ENCODE measurements at regions not wholly inside any gene's neighbourhood (a gene's known extent, or its start where the extent isn't known, plus 50 kb on each side); places are given as distances from the start of the nearest gene placed in this dataset.

DNA sequence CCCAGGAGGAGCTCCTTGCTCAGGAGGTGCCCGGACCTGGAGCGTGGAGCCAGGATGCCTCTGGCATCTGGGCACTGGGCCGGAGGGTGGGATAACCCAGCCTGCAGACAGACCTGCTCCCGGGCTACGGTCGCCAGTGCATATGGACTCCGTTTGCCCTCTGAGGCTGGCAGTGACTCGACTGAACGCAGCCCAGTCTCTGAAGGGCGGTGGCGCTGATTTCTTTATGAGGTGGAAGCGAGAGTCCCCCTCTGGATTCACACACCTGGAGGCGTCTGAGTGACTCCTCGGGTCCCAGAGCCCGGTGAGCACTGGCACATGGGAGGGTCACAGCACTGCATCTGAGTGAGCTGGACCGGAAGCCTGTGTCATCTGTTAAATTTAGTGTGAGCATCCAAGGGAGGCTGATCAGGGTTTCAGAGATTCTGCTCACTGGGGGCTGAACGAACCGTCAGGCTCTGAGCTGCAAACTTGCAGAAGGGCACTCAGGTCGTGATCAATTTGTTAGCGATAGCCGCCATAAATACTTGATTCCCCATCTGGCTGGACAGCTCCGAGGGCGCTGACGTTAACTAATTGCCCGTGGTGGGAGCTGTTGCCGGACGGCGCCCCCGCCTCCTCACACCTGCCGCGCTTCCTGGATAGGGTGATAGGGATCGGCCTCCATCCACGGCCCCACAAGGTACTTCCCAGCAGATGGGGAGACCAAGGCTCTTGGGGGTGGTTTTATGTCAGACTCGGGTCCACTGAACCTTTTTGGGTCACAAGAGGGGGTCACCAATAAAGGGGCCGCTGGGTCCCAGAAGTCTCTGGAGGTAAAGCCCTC lies 60.7 kb upstream of the TTC34 start:
- no peak overlapping the region for H3K4me2 ChIP-seq (ENCODE audit: low read length)
- H3K27me3 ChIP-seq (ENCODE audit: control insufficient read depth, low read length): no peaks in the 10 kb centered on the region
- no peaks in the 10 kb centered on the region for H4K20me1 ChIP-seq (ENCODE audit: control insufficient read depth, insufficient read depth, low read depth, low read length)
- no peak for TF ChIP-seq EZH2phosphoT487 (IDR thresholded peaks at IDR 0.05; ENCODE audit: borderline replicate concordance, low read length)
- TF ChIP-seq, protein P1, sequence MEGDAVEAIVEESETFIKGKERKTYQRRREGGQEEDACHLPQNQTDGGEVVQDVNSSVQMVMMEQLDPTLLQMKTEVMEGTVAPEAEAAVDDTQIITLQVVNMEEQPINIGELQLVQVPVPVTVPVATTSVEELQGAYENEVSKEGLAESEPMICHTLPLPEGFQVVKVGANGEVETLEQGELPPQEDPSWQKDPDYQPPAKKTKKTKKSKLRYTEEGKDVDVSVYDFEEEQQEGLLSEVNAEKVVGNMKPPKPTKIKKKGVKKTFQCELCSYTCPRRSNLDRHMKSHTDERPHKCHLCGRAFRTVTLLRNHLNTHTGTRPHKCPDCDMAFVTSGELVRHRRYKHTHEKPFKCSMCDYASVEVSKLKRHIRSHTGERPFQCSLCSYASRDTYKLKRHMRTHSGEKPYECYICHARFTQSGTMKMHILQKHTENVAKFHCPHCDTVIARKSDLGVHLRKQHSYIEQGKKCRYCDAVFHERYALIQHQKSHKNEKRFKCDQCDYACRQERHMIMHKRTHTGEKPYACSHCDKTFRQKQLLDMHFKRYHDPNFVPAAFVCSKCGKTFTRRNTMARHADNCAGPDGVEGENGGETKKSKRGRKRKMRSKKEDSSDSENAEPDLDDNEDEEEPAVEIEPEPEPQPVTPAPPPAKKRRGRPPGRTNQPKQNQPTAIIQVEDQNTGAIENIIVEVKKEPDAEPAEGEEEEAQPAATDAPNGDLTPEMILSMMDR (IDR thresholded peaks at IDR 0.05; ENCODE audit: low read depth, low read length, poor library complexity, severe bottlenecking): no peak
- no peak overlapping the region for H3K4me3 ChIP-seq (ENCODE audit: low read length)
- H3K9me2 ChIP-seq (replicated peaks; ENCODE audit: control insufficient read depth, low read length): no peaks in the 10 kb centered on the region
- peaks cover 31% of the 10 kb centered on the region for H3K9me3 ChIP-seq (ENCODE audit: control insufficient read depth, insufficient read depth, low read length)
- H3F3A ChIP-seq (ENCODE audit: control insufficient read depth, insufficient read depth): 0 out of 2 replicates have a peak, but pooled peaks cover 5% of the 10 kb centered on the region
- no peaks in the 10 kb centered on the region for H3K79me2 ChIP-seq (ENCODE audit: control insufficient read depth, low read length)
- H3K27ac ChIP-seq (ENCODE audit: low read depth, low read length): no peak overlapping the region
- no peaks in the 10 kb centered on the region for H3K4me1 ChIP-seq (ENCODE audit: control insufficient read depth, low read length)
- H3K36me3 ChIP-seq (ENCODE audit: control insufficient read depth, low read length): no peaks in the 10 kb centered on the region

DNA sequence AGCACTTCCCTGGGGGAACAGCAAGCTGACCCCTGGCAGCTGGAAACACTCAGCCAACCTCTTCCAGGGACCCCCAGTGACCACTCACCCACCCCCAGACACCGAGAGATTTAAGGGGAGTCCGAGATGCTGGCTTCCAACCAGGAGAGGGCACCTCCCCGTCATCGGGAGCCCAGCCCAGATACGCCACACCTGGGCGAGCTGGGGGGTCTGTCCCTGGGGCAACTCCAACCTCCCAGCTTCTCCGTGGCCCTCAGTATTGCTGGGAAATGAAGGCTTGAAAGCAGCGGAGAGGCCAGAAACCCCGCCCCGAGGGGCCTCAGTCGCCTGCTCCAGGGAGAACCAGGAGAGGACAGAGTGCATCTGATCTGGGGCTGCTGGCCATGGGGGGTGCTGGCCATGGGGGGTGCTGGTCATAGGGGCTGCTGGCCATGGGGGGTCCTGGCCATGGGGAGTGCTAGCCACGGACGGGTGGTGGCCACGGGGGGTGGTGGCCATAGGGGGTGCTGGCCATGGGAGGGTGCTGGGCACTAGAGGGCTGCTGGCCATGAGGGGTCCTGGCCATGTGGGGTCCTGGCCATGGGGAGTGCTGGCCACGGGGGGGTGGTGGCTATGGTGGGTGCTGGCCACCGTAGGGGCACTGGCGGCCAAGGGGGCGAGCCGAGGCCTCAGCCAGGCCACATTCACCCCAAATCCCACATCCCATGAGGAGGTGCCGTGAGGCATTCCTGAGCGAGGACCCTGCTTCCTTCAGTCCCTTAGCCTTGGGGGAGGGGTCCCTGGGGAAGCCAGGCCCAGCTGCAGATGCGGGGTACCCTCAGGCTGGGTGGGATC lies 61.5 kb upstream of the TTC34 start:
- Histone ChIP-seq H3K27ac (ENCODE audit: low read depth, low read length) (no peak overlapping the region), H3F3A (ENCODE audit: control insufficient read depth, insufficient read depth) (0 out of 2 replicates have a peak, but pooled peaks cover 5% of the 10 kb centered on the region), H4K20me1 (ENCODE audit: control insufficient read depth, insufficient read depth, low read depth, low read length) (no peaks in the 10 kb centered on the region), H3K4me3 (ENCODE audit: low read length) (no peak overlapping the region), H3K27me3 (ENCODE audit: control insufficient read depth, low read length) (no peaks in the 10 kb centered on the region), H3K4me2 (ENCODE audit: low read length) (no peak overlapping the region), H3K36me3 (ENCODE audit: control insufficient read depth, low read length) (no peaks in the 10 kb centered on the region), H3K9me2 (replicated peaks; ENCODE audit: control insufficient read depth, low read length) (no peaks in the 10 kb centered on the region), H3K4me1 (ENCODE audit: control insufficient read depth, low read length) (no peaks in the 10 kb centered on the region), H3K79me2 (ENCODE audit: control insufficient read depth, low read length) (no peaks in the 10 kb centered on the region), H3K9me3 (ENCODE audit: control insufficient read depth, insufficient read depth, low read length) (peaks cover 30% of the 10 kb centered on the region)
- TF ChIP-seq, protein P1 (IDR thresholded peaks at IDR 0.05; ENCODE audit: low read depth, low read length, poor library complexity, severe bottlenecking): no peak
- no peak for TF ChIP-seq EZH2phosphoT487 (IDR thresholded peaks at IDR 0.05; ENCODE audit: borderline replicate concordance, low read length)

DNA sequence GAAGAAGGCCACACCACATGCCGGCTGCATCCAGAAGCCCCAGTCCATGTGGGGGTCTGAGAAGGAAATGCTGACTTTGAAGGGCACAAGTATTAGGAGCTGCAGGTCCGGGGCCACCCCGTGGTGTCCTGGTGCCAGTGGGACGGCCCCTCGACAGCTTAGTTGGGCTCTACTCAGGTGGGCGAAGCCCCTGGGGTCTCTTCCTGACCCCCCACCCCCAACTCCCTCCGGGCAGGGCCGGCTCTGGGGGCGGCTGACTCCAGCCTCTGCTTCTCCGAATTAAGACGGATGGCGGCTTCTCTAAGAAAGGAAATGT lies 62.1 kb upstream of the TTC34 start:
- TF ChIP-seq, protein P1 (IDR thresholded peaks at IDR 0.05; ENCODE audit: low read depth, low read length, poor library complexity, severe bottlenecking): no peak
- no peak for TF ChIP-seq EZH2phosphoT487 (IDR thresholded peaks at IDR 0.05; ENCODE audit: borderline replicate concordance, low read length)
- Histone ChIP-seq H3K4me2 (ENCODE audit: low read length) (no peak overlapping the region), H3K9me2 (replicated peaks; ENCODE audit: control insufficient read depth, low read length) (no peaks in the 10 kb centered on the region), H3K36me3 (ENCODE audit: control insufficient read depth, low read length) (no peaks in the 10 kb centered on the region), H3K9me3 (ENCODE audit: control insufficient read depth, insufficient read depth, low read length) (peaks cover 24% of the 10 kb centered on the region), H3K79me2 (ENCODE audit: control insufficient read depth, low read length) (no peaks in the 10 kb centered on the region), H3K4me3 (ENCODE audit: low read length) (no peak overlapping the region), H3F3A (ENCODE audit: control insufficient read depth, insufficient read depth) (0 out of 2 replicates have a peak, but pooled peaks cover 5% of the 10 kb centered on the region), H3K27ac (ENCODE audit: low read depth, low read length) (no peak overlapping the region), H3K27me3 (ENCODE audit: control insufficient read depth, low read length) (no peaks in the 10 kb centered on the region), H3K4me1 (ENCODE audit: control insufficient read depth, low read length) (no peaks in the 10 kb centered on the region), H4K20me1 (ENCODE audit: control insufficient read depth, insufficient read depth, low read depth, low read length) (no peaks in the 10 kb centered on the region)

Measured in DOHH2 (cell line).